Transverse colon (tissue), 3 donors: ENCODE measurements at regions not wholly inside any gene's neighbourhood (a gene's known extent, or its start where the extent isn't known, plus 50 kb on each side); places are given as distances from the start of the nearest gene placed in this dataset.

Source experiments
- CTCF ChIP-seq, 5 experiments: fragments of 200-600 bp in 3 of 5; fragments of 450-650 bp in 2 of 5; sonication (generic) in 3 of 5; IDR thresholded peaks; 1 replicate in 2 of 5; 2 replicates in 3 of 5; pipeline ENCODE4 v1.5.1; 2016 to 2017; ENCODE audit warnings: antibody characterized with exemption in 5 of 5, inconsistent platforms in 3 of 5, mild to moderate bottlenecking in 2 of 5, moderate library complexity in 1 of 5
- POLR2A ChIP-seq: fragments of 450-650 bp; IDR thresholded peaks from one replicate; pipeline ENCODE4 v1.6.1; 2016; ENCODE audit warnings: antibody characterized with exemption, mild to moderate bottlenecking, moderate library complexity

- TF ChIP-seq CTCF (IDR thresholded peaks at IDR 0.05) = no peak
- no peak for TF ChIP-seq POLR2A
These were observed 77.4 kb upstream of the ANXA1 start for GRCh38 chr9:73074176-73074708.
